MCF 10A (cell line): ENCODE measurements at regions not wholly inside any gene's neighbourhood (a gene's known extent, or its start where the extent isn't known, plus 50 kb on each side); places are given as distances from the start of the nearest gene placed in this dataset.

Source experiments
- BruUV-seq: library from RNA; stranded (reverse); fragments of 400-500 nt; replicated peaks from 2 replicates; lab custom pipeline; 2021; lab: Mats Ljungman, UMichigan
- CTCF ChIA-PET: fragments of 300-600 bp; sonication (Branson Sonifier 250); formaldehyde crosslinking; extraction: SDS; loops from one replicate; lab custom pipeline; 2021; ENCODE audit warnings: antibody characterized with exemption, inconsistent platforms; lab: Yijun Ruan, JAX
- POLR2A ChIA-PET: fragments of 300-600, 350-650 bp; sonication (Branson Sonifier 250); formaldehyde crosslinking; extraction: SDS; loops from one replicate; lab custom pipeline; 2020; ENCODE audit warnings: antibody characterized with exemption, inconsistent platforms; lab: Yijun Ruan, JAX
- DNase-seq: peaks from one replicate; pipeline ENCODE4 v3.0.0-alpha.2; 2018; ENCODE audit not compliant: unreplicated experiment
- H3K27ac Mint-ChIP-seq: one replicate; pipeline ENCODE4 v1.8.0; 2022; ENCODE audit warnings: mild to moderate bottlenecking, low read depth, mixed read lengths; ENCODE audit not compliant: unreplicated experiment
- H3K27me3 Mint-ChIP-seq: one replicate; pipeline ENCODE4 v1.8.0; 2022; ENCODE audit warnings: mixed read lengths; ENCODE audit not compliant: insufficient read depth, unreplicated experiment
- H3K36me3 Mint-ChIP-seq: one replicate; pipeline ENCODE4 v1.8.0; 2022; ENCODE audit warnings: mild to moderate bottlenecking, moderate library complexity, mixed read lengths; ENCODE audit not compliant: insufficient read depth, unreplicated experiment
- H3K4me1 Mint-ChIP-seq: one replicate; pipeline ENCODE4 v1.8.0; 2022; ENCODE audit warnings: mixed read lengths; ENCODE audit not compliant: insufficient read depth, unreplicated experiment
- H3K4me3 Mint-ChIP-seq: one replicate; pipeline ENCODE4 v1.8.0; 2022; ENCODE audit warnings: mild to moderate bottlenecking, moderate library complexity, mixed read lengths; ENCODE audit not compliant: unreplicated experiment
- H3K9me3 Mint-ChIP-seq: one replicate; pipeline ENCODE4 v1.8.0; 2022; ENCODE audit warnings: mixed read lengths; ENCODE audit not compliant: unreplicated experiment
- CTCF ChIP-seq: fragments of 200-600 bp; IDR thresholded peaks from one replicate; pipeline ENCODE4 v1.8.0; 2022; ENCODE audit warnings: antibody characterized with exemption, mild to moderate bottlenecking; ENCODE audit not compliant: unreplicated experiment
- intact Hi-C: fragments of 100-400 bp; cut with micrococcal nuclease; formaldehyde crosslinking; loops from 2 replicates; pipeline ENCODE4 v1.14.1; 2022

GRCh38 chr1:112271270-112271669 lies 124.7 kb upstream of the CTTNBP2NL start:
- no TSS peak for BruUV-seq
- Mint-ChIP-seq H3K9me3 (peaks cover 8% of the 10 kb centered on the region), H3K27ac (no peak overlapping the region), H3K4me3 (no peak overlapping the region), H3K36me3 (no peaks in the 10 kb centered on the region), H3K27me3 (peaks cover 39% of the 10 kb centered on the region), H3K4me1 (no peaks in the 10 kb centered on the region)
- TF ChIP-seq CTCF, result no peak
- ChIA-PET POLR2A (no interaction called here), CTCF (no interaction called here)
- intact Hi-C loops, result no loop called here
- no peak for DNase-seq

- Mint-ChIP-seq H3K4me3 (no peak overlapping the region), H3K9me3 (peaks cover 8% of the 10 kb centered on the region), H3K36me3 (no peaks in the 10 kb centered on the region), H3K27ac (no peak overlapping the region), H3K27me3 (peaks cover 39% of the 10 kb centered on the region), H3K4me1 (no peaks in the 10 kb centered on the region)
- POLR2A ChIA-PET, result no interaction called here
- no peak for DNase-seq
- intact Hi-C loops, result no loop called here
- BruUV-seq, result no TSS peak
- no peak for TF ChIP-seq CTCF
- CTCF ChIA-PET, result no interaction called here
Observed at GRCh38 chr1:112272101-112272772, 123.8 kb upstream of the CTTNBP2NL start.

- Mint-ChIP-seq H3K4me1 (no peaks in the 10 kb centered on the region), H3K4me3 (no peak overlapping the region), H3K27ac (no peak overlapping the region), H3K27me3 (peaks cover 48% of the 10 kb centered on the region), H3K9me3 (no peaks in the 10 kb centered on the region), H3K36me3 (no peaks in the 10 kb centered on the region)
- no TSS peak for BruUV-seq
- DNase-seq, result no peak
- ChIA-PET CTCF (interaction anchor here (0.8 to 0.9 kb wide), 2 partner anchors 14 to 52 kb away, joined by 3 read pairs; no protein-coding TSS in a partner anchor), POLR2A (no interaction called here)
- TF ChIP-seq CTCF, result no peak
- intact Hi-C loops, result no loop called here
Observed at GRCh38 chr1:112284796-112285195, 111.2 kb upstream of the CTTNBP2NL start.

- TF ChIP-seq CTCF, result no peak
- BruUV-seq, result no TSS peak
- Mint-ChIP-seq H3K27ac (no peak overlapping the region), H3K36me3 (no peaks in the 10 kb centered on the region), H3K4me3 (no peak overlapping the region), H3K4me1 (no peaks in the 10 kb centered on the region), H3K9me3 (no peaks in the 10 kb centered on the region), H3K27me3 (peaks cover 53% of the 10 kb centered on the region)
- CTCF ChIA-PET, result interaction anchor here (1.1 kb wide), 1 partner anchor 51 kb away, joined by 3 read pairs; no protein-coding TSS in a partner anchor
- intact Hi-C loops, result no loop called here
- DNase-seq, result no peak
- POLR2A ChIA-PET, result no interaction called here
Observed at GRCh38 chr1:112285316-112285715, 110.7 kb upstream of the CTTNBP2NL start.
